Ishikawa (cell line): ENCODE measurements at regions not wholly inside any gene's neighbourhood (a gene's known extent, or its start where the extent isn't known, plus 50 kb on each side); places are given as distances from the start of the nearest gene placed in this dataset.

Experiments
- CEBPB ChIP-seq: IDR thresholded peaks from 2 replicates; pipeline ENCODE4 v1.6.1; 2012
- CREB1 ChIP-seq: IDR thresholded peaks from 2 replicates; pipeline ENCODE4 v1.6.1; 2012; ENCODE audit warnings: low read depth
- EGR1 ChIP-seq: IDR thresholded peaks from 2 replicates; pipeline ENCODE4 v1.6.1; 2012
- EP300 ChIP-seq: IDR thresholded peaks from 2 replicates; pipeline ENCODE4 v1.6.1; 2012; ENCODE audit warnings: borderline replicate concordance
- FOXM1 ChIP-seq: IDR thresholded peaks from 2 replicates; pipeline ENCODE4 v1.6.1; 2012; ENCODE audit warnings: low read depth, borderline replicate concordance
- NFIC ChIP-seq: IDR thresholded peaks from 2 replicates; pipeline ENCODE4 v1.6.1; 2012
- RAD21 ChIP-seq: IDR thresholded peaks from 2 replicates; pipeline ENCODE4 v1.6.1; 2012; ENCODE audit warnings: low read depth
- TAF1 ChIP-seq: IDR thresholded peaks from 2 replicates; pipeline ENCODE4 v1.6.1; 2012; ENCODE audit warnings: low read depth, mild to moderate bottlenecking
- TCF12 ChIP-seq: IDR thresholded peaks from 2 replicates; pipeline ENCODE4 v1.6.1; 2012; ENCODE audit warnings: low read depth
- TEAD4 ChIP-seq: IDR thresholded peaks from 2 replicates; pipeline ENCODE4 v1.6.1; 2012
- YY1 ChIP-seq: IDR thresholded peaks from 2 replicates; pipeline ENCODE4 v1.6.1; 2012; ENCODE audit warnings: low read depth
- ZBTB7A ChIP-seq: IDR thresholded peaks from 2 replicates; pipeline ENCODE4 v1.6.1; 2012; ENCODE audit warnings: low read depth
- TF ChIP-seq, protein P1 (sequence below): IDR thresholded peaks from 2 replicates; pipeline ENCODE4 v1.6.1; 2012
- TF ChIP-seq, protein P2 (sequence below): IDR thresholded peaks from 2 replicates; pipeline ENCODE4 v1.6.1; 2012; ENCODE audit warnings: low read depth, mild to moderate bottlenecking
- TF ChIP-seq, protein P3 (sequence below): IDR thresholded peaks from 2 replicates; pipeline ENCODE4 v1.6.1; 2012

DNA sequence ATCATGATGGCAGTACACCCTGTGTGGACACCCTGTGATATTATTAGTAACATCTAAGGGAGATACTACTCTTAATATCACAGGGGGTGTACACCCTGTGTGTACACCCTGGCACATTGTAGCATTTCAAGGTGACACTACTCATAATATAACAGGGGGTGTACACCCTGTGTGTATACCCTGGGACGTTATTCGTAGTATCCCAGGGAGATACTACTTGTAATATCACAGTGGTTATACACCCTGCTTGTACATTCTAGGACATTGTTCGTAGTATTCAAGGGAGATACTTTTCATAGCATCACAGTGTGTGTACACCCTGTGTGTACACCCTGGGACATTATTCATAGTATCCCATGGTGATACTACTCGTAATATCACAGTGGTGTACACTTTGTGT is 67.4 kb upstream of the CNIH3 start:
- no peak for TF ChIP-seq TAF1
- TF ChIP-seq TEAD4 = no peak
- TF ChIP-seq NFIC = no peak
- no peak for TF ChIP-seq CEBPB
- TF ChIP-seq, protein P1, sequence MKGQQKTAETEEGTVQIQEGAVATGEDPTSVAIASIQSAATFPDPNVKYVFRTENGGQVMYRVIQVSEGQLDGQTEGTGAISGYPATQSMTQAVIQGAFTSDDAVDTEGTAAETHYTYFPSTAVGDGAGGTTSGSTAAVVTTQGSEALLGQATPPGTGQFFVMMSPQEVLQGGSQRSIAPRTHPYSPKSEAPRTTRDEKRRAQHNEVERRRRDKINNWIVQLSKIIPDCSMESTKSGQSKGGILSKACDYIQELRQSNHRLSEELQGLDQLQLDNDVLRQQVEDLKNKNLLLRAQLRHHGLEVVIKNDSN = no peak
- TF ChIP-seq FOXM1 = no peak
- no peak for TF ChIP-seq RAD21
- TF ChIP-seq, protein P2, sequence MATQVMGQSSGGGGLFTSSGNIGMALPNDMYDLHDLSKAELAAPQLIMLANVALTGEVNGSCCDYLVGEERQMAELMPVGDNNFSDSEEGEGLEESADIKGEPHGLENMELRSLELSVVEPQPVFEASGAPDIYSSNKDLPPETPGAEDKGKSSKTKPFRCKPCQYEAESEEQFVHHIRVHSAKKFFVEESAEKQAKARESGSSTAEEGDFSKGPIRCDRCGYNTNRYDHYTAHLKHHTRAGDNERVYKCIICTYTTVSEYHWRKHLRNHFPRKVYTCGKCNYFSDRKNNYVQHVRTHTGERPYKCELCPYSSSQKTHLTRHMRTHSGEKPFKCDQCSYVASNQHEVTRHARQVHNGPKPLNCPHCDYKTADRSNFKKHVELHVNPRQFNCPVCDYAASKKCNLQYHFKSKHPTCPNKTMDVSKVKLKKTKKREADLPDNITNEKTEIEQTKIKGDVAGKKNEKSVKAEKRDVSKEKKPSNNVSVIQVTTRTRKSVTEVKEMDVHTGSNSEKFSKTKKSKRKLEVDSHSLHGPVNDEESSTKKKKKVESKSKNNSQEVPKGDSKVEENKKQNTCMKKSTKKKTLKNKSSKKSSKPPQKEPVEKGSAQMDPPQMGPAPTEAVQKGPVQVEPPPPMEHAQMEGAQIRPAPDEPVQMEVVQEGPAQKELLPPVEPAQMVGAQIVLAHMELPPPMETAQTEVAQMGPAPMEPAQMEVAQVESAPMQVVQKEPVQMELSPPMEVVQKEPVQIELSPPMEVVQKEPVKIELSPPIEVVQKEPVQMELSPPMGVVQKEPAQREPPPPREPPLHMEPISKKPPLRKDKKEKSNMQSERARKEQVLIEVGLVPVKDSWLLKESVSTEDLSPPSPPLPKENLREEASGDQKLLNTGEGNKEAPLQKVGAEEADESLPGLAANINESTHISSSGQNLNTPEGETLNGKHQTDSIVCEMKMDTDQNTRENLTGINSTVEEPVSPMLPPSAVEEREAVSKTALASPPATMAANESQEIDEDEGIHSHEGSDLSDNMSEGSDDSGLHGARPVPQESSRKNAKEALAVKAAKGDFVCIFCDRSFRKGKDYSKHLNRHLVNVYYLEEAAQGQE = no peak
- no peak for TF ChIP-seq CREB1
- TF ChIP-seq TCF12 = no peak
- no peak for TF ChIP-seq EP300

DNA sequence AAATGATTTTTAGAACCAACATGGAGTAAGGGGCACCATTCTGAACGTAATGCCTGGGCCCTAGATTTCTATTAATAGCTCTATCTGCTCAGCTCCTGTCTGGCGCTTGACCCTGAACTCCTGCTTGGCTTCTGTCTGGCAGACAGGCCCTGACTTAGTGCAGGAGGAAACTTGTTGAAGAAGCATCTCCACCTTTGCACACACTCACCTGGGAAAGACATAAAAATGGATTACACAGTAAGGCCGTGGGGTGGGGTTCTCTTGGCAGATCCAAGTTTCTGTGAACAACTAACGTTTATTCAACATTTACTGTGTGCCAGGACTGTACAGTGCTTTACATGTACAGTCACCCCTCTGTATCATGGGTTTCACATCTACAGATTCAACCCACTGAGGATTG is 62.1 kb upstream of the CNIH3 start:
- TF ChIP-seq CEBPB = no peak
- TF ChIP-seq, protein P3, sequence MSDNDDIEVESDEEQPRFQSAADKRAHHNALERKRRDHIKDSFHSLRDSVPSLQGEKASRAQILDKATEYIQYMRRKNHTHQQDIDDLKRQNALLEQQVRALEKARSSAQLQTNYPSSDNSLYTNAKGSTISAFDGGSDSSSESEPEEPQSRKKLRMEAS = no peak
- no peak for TF ChIP-seq NFIC
- no peak for TF ChIP-seq TCF12
- no peak for TF ChIP-seq RAD21
- TF ChIP-seq, protein P1 = no peak
- no peak for TF ChIP-seq CREB1
- TF ChIP-seq TEAD4 = no peak
- TF ChIP-seq ZBTB7A = no peak
- no peak for TF ChIP-seq EGR1
- no peak for TF ChIP-seq TAF1
- TF ChIP-seq YY1 = no peak
- no peak for TF ChIP-seq EP300
- TF ChIP-seq, protein P2 = no peak
- no peak for TF ChIP-seq FOXM1

DNA sequence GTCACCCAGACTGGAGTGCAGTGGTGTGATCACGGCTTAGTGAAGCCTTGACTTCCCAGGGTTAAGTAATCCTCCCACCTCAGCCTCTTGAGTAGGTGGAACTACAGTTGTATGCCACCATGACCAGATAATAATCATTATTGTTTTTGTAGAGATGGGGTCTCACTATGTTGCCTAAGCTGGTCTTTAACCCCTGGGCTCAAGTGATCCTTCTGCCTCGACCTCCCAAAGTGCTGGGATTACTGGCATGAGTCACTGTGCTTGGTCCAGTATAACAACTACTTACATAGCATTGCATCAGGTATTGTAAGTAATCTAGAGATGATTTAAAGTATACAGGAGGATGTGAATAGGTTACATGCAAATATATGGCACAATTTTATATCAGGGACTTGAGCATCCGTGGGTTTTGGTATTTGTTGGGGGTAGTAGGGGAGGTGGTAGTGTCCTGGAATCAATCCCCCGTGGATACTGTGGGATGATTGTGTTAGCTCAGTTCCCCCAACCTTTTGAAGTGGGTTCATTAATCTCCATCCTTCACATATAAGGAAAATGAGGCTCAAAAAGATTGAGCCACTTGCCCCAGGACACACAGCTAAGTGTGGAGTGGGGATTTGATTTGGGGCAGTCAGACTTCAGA is 61.4 kb upstream of the CNIH3 start:
- TF ChIP-seq RAD21 (no peak), EP300 (no peak)
- TF ChIP-seq, protein P2 = no peak

DNA sequence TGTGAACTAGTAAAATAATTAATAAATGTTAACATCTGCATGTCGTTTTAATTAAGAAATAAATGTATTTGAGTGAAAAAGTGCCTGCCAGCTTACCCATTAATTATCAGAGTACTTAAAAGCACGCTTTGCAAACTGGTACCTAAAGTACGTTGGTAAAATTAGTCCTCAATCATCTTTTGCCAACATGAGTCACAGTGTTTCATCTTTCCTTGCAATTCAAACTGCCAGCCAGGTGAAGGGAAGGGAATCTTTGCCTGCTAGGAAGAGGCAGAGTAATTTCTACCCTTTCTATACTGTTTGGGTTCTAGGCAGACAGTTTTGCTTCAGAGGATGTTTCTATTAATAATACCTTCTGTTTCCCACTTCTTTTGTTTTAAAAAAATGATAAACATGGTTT is 57.2 kb upstream of the CNIH3 start:
- no peak for TF ChIP-seq TAF1
- TF ChIP-seq EP300 = no peak
- TF ChIP-seq, protein P2 = no peak
- TF ChIP-seq, protein P1 = no peak
- TF ChIP-seq CEBPB = no peak
- TF ChIP-seq EGR1 = no peak
- TF ChIP-seq, protein P3 = no peak
- TF ChIP-seq TCF12 = no peak
- no peak for TF ChIP-seq TEAD4
- no peak for TF ChIP-seq CREB1
- no peak for TF ChIP-seq NFIC
- no peak for TF ChIP-seq FOXM1
- TF ChIP-seq YY1 = no peak
- TF ChIP-seq RAD21 = no peak
- TF ChIP-seq ZBTB7A = no peak
